ENCODE measurements at regions not wholly inside any gene's neighbourhood (a gene's known extent, or its start where the extent isn't known, plus 50 kb on each side); places are given as distances from the start of the nearest gene placed in this dataset.
"Not testable (repeated sequence)": the region's sequence is repeated elsewhere in the genome, so short reads cannot be mapped to it uniquely, and the experiment has no call there.

- Histone ChIP-seq H3K27ac (no peak overlapping the region), H3K27me3 (no peaks in the 10 kb centered on the region), H3K4me1 (ENCODE audit: control insufficient read depth in 1 of 2, insufficient read depth in 1 of 2, low read depth in 1 of 2, low read length in 1 of 2) (no peaks in the 10 kb centered on the region), H3K4me3 (ENCODE audit: low read depth in 1 of 2, low read length in 1 of 2) (no peak overlapping the region), H3K9me3 (no peaks in the 10 kb centered on the region), H3K36me3 (no peaks in the 10 kb centered on the region)
- no peak for TF ChIP-seq CTCF (IDR thresholded peaks at IDR 0.05)
Observed at GRCh38 chr20:11173916-11174315, 500.1 kb upstream of the JAG1 start.

- no peak for TF ChIP-seq CTCF (IDR thresholded peaks at IDR 0.05)
- no peak overlapping the region for H3K27ac ChIP-seq
- no peaks in the 10 kb centered on the region for H3K36me3 ChIP-seq
- H3K4me1 ChIP-seq (ENCODE audit: control insufficient read depth in 1 of 2, insufficient read depth in 1 of 2, low read depth in 1 of 2, low read length in 1 of 2): no peaks in the 10 kb centered on the region
- no peak overlapping the region for H3K4me3 ChIP-seq (ENCODE audit: low read depth in 1 of 2, low read length in 1 of 2)
- no peaks in the 10 kb centered on the region for H3K9me3 ChIP-seq
- no peaks in the 10 kb centered on the region for H3K27me3 ChIP-seq
Observed at GRCh38 chr20:11174861-11175260, 501.1 kb upstream of the JAG1 start.

GRCh38 chr20:11176431-11176830, 502.6 kb upstream of the JAG1 start:
- no peak overlapping the region for H3K4me3 ChIP-seq (ENCODE audit: low read depth in 1 of 2, low read length in 1 of 2)
- H3K36me3 ChIP-seq: no peaks in the 10 kb centered on the region
- no peaks in the 10 kb centered on the region for H3K9me3 ChIP-seq
- no peaks in the 10 kb centered on the region for H3K27me3 ChIP-seq
- no peak for TF ChIP-seq CTCF (IDR thresholded peaks at IDR 0.05)
- no peak overlapping the region for H3K27ac ChIP-seq
- no peaks in the 10 kb centered on the region for H3K4me1 ChIP-seq (ENCODE audit: control insufficient read depth in 1 of 2, insufficient read depth in 1 of 2, low read depth in 1 of 2, low read length in 1 of 2)

GRCh38 chr20:11178946-11179654, 505.3 kb upstream of the JAG1 start:
- H3K27ac ChIP-seq: no peak overlapping the region
- peaks cover 5 to 6% of the 10 kb centered on the region in 2 experiments for H3K4me1 ChIP-seq (ENCODE audit: control insufficient read depth in 1 of 2, insufficient read depth in 1 of 2, low read depth in 1 of 2, low read length in 1 of 2)
- TF ChIP-seq CTCF (IDR thresholded peaks at IDR 0.05): no peak
- no peak overlapping the region for H3K4me3 ChIP-seq (ENCODE audit: low read depth in 1 of 2, low read length in 1 of 2)
- no peaks in the 10 kb centered on the region for H3K9me3 ChIP-seq
- no peaks in the 10 kb centered on the region for H3K36me3 ChIP-seq
- H3K27me3 ChIP-seq: no peaks in the 10 kb centered on the region

GRCh38 chr20:11180186-11180585, 506.4 kb upstream of the JAG1 start:
- no peak for TF ChIP-seq CTCF (IDR thresholded peaks at IDR 0.05)
- Histone ChIP-seq H3K4me3 (ENCODE audit: low read depth in 1 of 2, low read length in 1 of 2) (no peak overlapping the region), H3K27ac (no peak overlapping the region), H3K9me3 (no peaks in the 10 kb centered on the region), H3K27me3 (no peaks in the 10 kb centered on the region), H3K36me3 (no peaks in the 10 kb centered on the region), H3K4me1 (ENCODE audit: control insufficient read depth in 1 of 2, insufficient read depth in 1 of 2, low read depth in 1 of 2, low read length in 1 of 2) (peaks cover 5 to 6% of the 10 kb centered on the region in 2 experiments)

GRCh38 chr20:11181129-11181528, 507.3 kb upstream of the JAG1 start:
- H3K27ac ChIP-seq, H3K27me3 ChIP-seq, H3K36me3 ChIP-seq: not testable (repeated sequence)

More at GRCh38 chr20:11181129-11181528, 507.3 kb upstream of the JAG1 start:
- H3K4me1 ChIP-seq (ENCODE audit: control insufficient read depth in 1 of 2, insufficient read depth in 1 of 2, low read depth in 1 of 2, low read length in 1 of 2); H3K4me3 ChIP-seq (ENCODE audit: low read depth in 1 of 2, low read length in 1 of 2); H3K9me3 ChIP-seq: not testable (repeated sequence)
